IMR-90 (cell line): ENCODE measurements at regions not wholly inside any gene's neighbourhood (a gene's known extent, or its start where the extent isn't known, plus 50 kb on each side); places are given as distances from the start of the nearest gene placed in this dataset.

ENCODE experiments used
- ATAC-seq: fragments of 200-7000 bp; cut with Tn5 transposase; 2 replicates; pipeline ENCODE4 v1.9.1; 2020; ENCODE audit warnings: low read depth, mild to moderate bottlenecking, moderate library complexity
- BruUV-seq: library from RNA; stranded (reverse); fragments of 400-500 nt; replicated peaks from 2 replicates; lab custom pipeline; 2021; lab: Mats Ljungman, UMichigan
- CTCF ChIA-PET: fragments of 300-600 bp; formaldehyde crosslinking; extraction: SDS; loops from one replicate; lab custom pipeline; 2021; ENCODE audit warnings: antibody characterized with exemption; lab: Yijun Ruan, JAX
- POLR2A ChIA-PET: fragments of 300-600 bp; sonication (Branson Sonifier 250); formaldehyde crosslinking; loops from one replicate; lab custom pipeline; 2022; ENCODE audit warnings: antibody characterized with exemption; ENCODE audit not compliant: unreplicated experiment; lab: Charles Lee
- DNase-seq: peaks from one replicate; pipeline ENCODE4 v3.0.0; 2013
- H2AFZ ChIP-seq: replicated peaks from 2 replicates; pipeline ENCODE3; 2013; ENCODE audit warnings: low read length, mild to moderate bottlenecking; ENCODE audit not compliant: poor library complexity
- H2AK5ac ChIP-seq: 2 replicates; pipeline ENCODE4 v1.6.1; 2013; ENCODE audit warnings: low read depth, low read length, inconsistent platforms
- H2AK9ac ChIP-seq: replicated peaks from 2 replicates; pipeline ENCODE3; 2013; ENCODE audit warnings: mild to moderate bottlenecking, low read depth, low read length, moderate library complexity; ENCODE audit not compliant: poor library complexity
- H2BK120ac ChIP-seq: 2 replicates; pipeline ENCODE4 v1.6.1; 2013; ENCODE audit warnings: low read depth, low read length, inconsistent platforms
- H2BK15ac ChIP-seq: 3 replicates; pipeline ENCODE4 v1.6.1; 2013; ENCODE audit warnings: low read depth, low read length, inconsistent platforms
- H2BK20ac ChIP-seq: 2 replicates; pipeline ENCODE4 v1.6.1; 2013; ENCODE audit warnings: low read depth, mild to moderate bottlenecking, inconsistent platforms, low read length, moderate library complexity
- H2BK5ac ChIP-seq: 2 replicates; pipeline ENCODE4 v1.6.1; 2013; ENCODE audit warnings: mild to moderate bottlenecking, low read depth, low read length, inconsistent platforms; ENCODE audit not compliant: poor library complexity, severe bottlenecking
- H3K14ac ChIP-seq: replicated peaks from 2 replicates; pipeline ENCODE4 v1.6.1; 2013; ENCODE audit warnings: low read depth, low read length, inconsistent platforms
- H3K18ac ChIP-seq: 2 replicates; pipeline ENCODE4 v1.6.1; 2013; ENCODE audit warnings: low read depth, low read length, control low read depth
- H3K23ac ChIP-seq: 2 replicates; pipeline ENCODE4 v1.6.1; 2013; ENCODE audit warnings: low read depth, low read length, inconsistent platforms
- H3K27ac ChIP-seq: 2 replicates; pipeline ENCODE4 v1.5.1; 2013; ENCODE audit warnings: mild to moderate bottlenecking, control low read depth, low read length; ENCODE audit not compliant: insufficient read depth
- H3K27me3 ChIP-seq: 2 replicates; pipeline ENCODE4 v1.6.1; 2013; ENCODE audit warnings: low read length; ENCODE audit not compliant: control insufficient read depth, insufficient read depth
- H3K36me3 ChIP-seq: 2 replicates; pipeline ENCODE4 v1.6.1; 2013; ENCODE audit warnings: low read length, mixed read lengths; ENCODE audit not compliant: control insufficient read depth, insufficient read depth
- H3K4ac ChIP-seq: 2 replicates; pipeline ENCODE4 v1.6.1; 2013; ENCODE audit warnings: low read depth, low read length, inconsistent platforms
- H3K4me1 ChIP-seq: 2 replicates; pipeline ENCODE4 v1.6.1; 2013; ENCODE audit warnings: low read length, mixed read lengths; ENCODE audit not compliant: control insufficient read depth, insufficient read depth
- H3K4me2 ChIP-seq: 2 replicates; pipeline ENCODE4 v1.6.1; 2013; ENCODE audit warnings: low read depth, mild to moderate bottlenecking, control low read depth, low read length, moderate library complexity
- H3K4me3 ChIP-seq: 2 replicates; pipeline ENCODE4 v1.5.1; 2013; ENCODE audit warnings: low read depth, mild to moderate bottlenecking, control low read depth, low read length, moderate library complexity; ENCODE audit not compliant: insufficient read depth
- H3K56ac ChIP-seq: 2 replicates; pipeline ENCODE4 v1.6.1; 2013; ENCODE audit warnings: low read length, inconsistent platforms; ENCODE audit not compliant: insufficient read depth; ENCODE audit errors: extremely low read depth
- H3K79me1 ChIP-seq, 2 experiments: 2 replicates each; pipeline ENCODE4 v1.6.1; 2013; ENCODE audit warnings: low read length in 2 of 2, inconsistent platforms in 1 of 2, low read depth in 1 of 2
- H3K9ac ChIP-seq: 2 replicates; pipeline ENCODE4 v1.6.1; 2013; ENCODE audit warnings: low read depth, low read length, control low read depth
- H3K9me1 ChIP-seq: 2 replicates; pipeline ENCODE4 v1.6.1; 2013; ENCODE audit warnings: low read length, inconsistent platforms; ENCODE audit not compliant: insufficient read depth
- H3K9me3 ChIP-seq: 2 replicates; pipeline ENCODE4 v1.6.1; 2013; ENCODE audit warnings: low read length; ENCODE audit not compliant: control insufficient read depth, insufficient read depth
- H4K20me1 ChIP-seq: 2 replicates; pipeline ENCODE4 v1.6.1; 2013; ENCODE audit warnings: low read length, inconsistent platforms; ENCODE audit not compliant: insufficient read depth
- H4K5ac ChIP-seq: 2 replicates; pipeline ENCODE4 v1.6.1; 2013; ENCODE audit warnings: mild to moderate bottlenecking, low read depth, low read length, control low read depth
- H4K8ac ChIP-seq, 2 experiments: 2 replicates each; pipeline ENCODE4 v1.6.1; 2013; ENCODE audit warnings: low read depth in 2 of 2, low read length in 2 of 2, control low read depth in 1 of 2, inconsistent platforms in 1 of 2
- H4K91ac ChIP-seq: 2 replicates; pipeline ENCODE4 v1.6.1; 2013; ENCODE audit warnings: low read depth, low read length, inconsistent platforms; ENCODE audit not compliant: insufficient read depth
- SMC3 ChIP-seq: fragments of 150-350 bp; IDR thresholded peaks from 2 replicates; pipeline ENCODE4 v1.6.1; 2016; ENCODE audit warnings: low read depth, mild to moderate bottlenecking, antibody characterized with exemption, low read length, moderate library complexity
- WGBS, 2 experiments: methylation state at CpG; one replicate each; pipeline versions ENCODE4 v1.1.5 to v1.1.7; 2013; ENCODE audit warnings: missing lambda C conversion rate in 2 of 2; ENCODE audit not compliant: insufficient read length in 1 of 2; ENCODE audit errors: extremely low coverage in 2 of 2; 5-methylcytosine and 5-hydroxymethylcytosine counted together
- dilution Hi-C: fragments of 300-500 bp; cut with HindIII; formaldehyde crosslinking; loops from one replicate; pipeline ENCODE4 v1.14.3; 2018; ENCODE audit warnings: low sequenced_read_pairs; ENCODE audit not compliant: unreplicated experiment
- in situ Hi-C: fragments of 300-500 bp; cut with MboI; formaldehyde crosslinking; loops from 3 replicates; pipeline ENCODE4 v1.14.3; 2019; ENCODE audit warnings: low sequenced_read_pairs, inconsistent platforms, mixed read lengths
- intact Hi-C: fragments of 100-400 bp; cut with micrococcal nuclease; formaldehyde crosslinking; loops from 2 replicates; pipeline ENCODE4 v1.10.0; 2022

- Histone ChIP-seq H3K27me3 (no peaks in the 10 kb centered on the region), H3K4me2 (no peak overlapping the region), H3K18ac (no peak overlapping the region), H2AFZ (no peak overlapping the region), H2BK20ac (no peak overlapping the region), H2BK15ac (no peak overlapping the region), H3K4me1 (no peaks in the 10 kb centered on the region), H4K8ac (no peak overlapping the region), H3K56ac (no peak overlapping the region), H3K4me3 (no peak overlapping the region), H3K36me3 (no peaks in the 10 kb centered on the region), H3K23ac (no peak overlapping the region), H2AK9ac (no peak overlapping the region), H3K79me1 (no peaks in the 10 kb centered on the region), H3K9me3 (peaks cover 11% of the 10 kb centered on the region; the same call in 1 of the 2 replicates), H3K14ac (no peak overlapping the region), H3K4ac (no peak overlapping the region), H2BK120ac (no peak overlapping the region), H2BK5ac (no peak overlapping the region), H4K20me1 (no peaks in the 10 kb centered on the region), H3K9ac (no peak overlapping the region), H3K27ac (no peak overlapping the region), H2AK5ac (no peak overlapping the region), H4K91ac (no peak overlapping the region), H3K9me1 (no peaks in the 10 kb centered on the region), H4K5ac (no peak overlapping the region)
- TF ChIP-seq SMC3, result no peak
- CTCF ChIA-PET, result interaction anchor here (0.6 kb wide), 2 partner anchors 39 to 386 kb away, joined by 3 to 4 read pairs; no protein-coding TSS in a partner anchor
- intact Hi-C loops (no loop called here), in situ Hi-C loops (no loop called here), dilution Hi-C loops (no loop called here)
- WGBS, 2 experiments, result no CpG with 5 or more reads among the region's 9 CpGs
- ATAC-seq (no peak), DNase-seq (no peak)
- POLR2A ChIA-PET, result no interaction called here
- no TSS peak for BruUV-seq
Measured at GRCh38 chr16:26645614-26646013, 421.1 kb upstream of the C16orf82 start.
